GDM1 (cell line): ENCODE measurements at regions not wholly inside any gene's neighbourhood (a gene's known extent, or its start where the extent isn't known, plus 50 kb on each side); places are given as distances from the start of the nearest gene placed in this dataset.

Source experiments
- DNase-seq: peaks from one replicate; lab custom pipeline; 2025; lab: John Stamatoyannopoulos, UW

GRCh38 chr12:24138041-24138440 is 188.6 kb upstream of the SOX5 start:
- DNase-seq = no peak

GRCh38 chr12:24135158-24135850 is 185.8 kb upstream of the SOX5 start:
- no peak for DNase-seq

- no peak for DNase-seq
These were observed 184.6 kb upstream of the SOX5 start for GRCh38 chr12:24134092-24134491.

- no peak for DNase-seq
These were observed 183.9 kb upstream of the SOX5 start for GRCh38 chr12:24133384-24133783.

GRCh38 chr12:24127919-24128721 is 178.7 kb upstream of the SOX5 start:
- DNase-seq = no peak

- no peak for DNase-seq
These were observed 175.8 kb upstream of the SOX5 start for GRCh38 chr12:24125280-24125679.

- DNase-seq = no peak
These were observed 172.4 kb upstream of the SOX5 start for GRCh38 chr12:24121911-24122310.

GRCh38 chr12:24118668-24119067 is 169.2 kb upstream of the SOX5 start:
- DNase-seq = no peak

- no peak for DNase-seq
These were observed 167.1 kb upstream of the SOX5 start for GRCh38 chr12:24116548-24116947.

GRCh38 chr12:24113701-24114100 is 164.2 kb upstream of the SOX5 start:
- no peak for DNase-seq

- no peak for DNase-seq
These were observed 162.1 kb upstream of the SOX5 start for GRCh38 chr12:24111616-24112015.

- no peak for DNase-seq
These were observed 161.6 kb upstream of the SOX5 start for GRCh38 chr12:24111086-24111485.

- DNase-seq = no peak
These were observed 160.0 kb upstream of the SOX5 start for GRCh38 chr12:24109381-24110039.

- no peak for DNase-seq
These were observed 153.2 kb upstream of the SOX5 start for GRCh38 chr12:24102676-24103075.

- DNase-seq = no peak
These were observed 150.1 kb upstream of the SOX5 start for GRCh38 chr12:24099576-24099975.

GRCh38 chr12:24095245-24095644 is 145.8 kb upstream of the SOX5 start:
- DNase-seq = no peak

GRCh38 chr12:24089510-24089890 is 140.0 kb upstream of the SOX5 start:
- DNase-seq = no peak

- no peak for DNase-seq
These were observed 139.5 kb upstream of the SOX5 start for GRCh38 chr12:24088751-24089509.

- no peak for DNase-seq
These were observed 137.8 kb upstream of the SOX5 start for GRCh38 chr12:24087294-24087693.

- DNase-seq = no peak
These were observed 135.3 kb upstream of the SOX5 start for GRCh38 chr12:24084800-24085199.

- DNase-seq = no peak
These were observed 134.4 kb upstream of the SOX5 start for GRCh38 chr12:24083838-24084237.

- DNase-seq = no peak
These were observed 132.1 kb upstream of the SOX5 start for GRCh38 chr12:24081606-24082005.
